ENCODE measurements at regions not wholly inside any gene's neighbourhood (a gene's known extent, or its start where the extent isn't known, plus 50 kb on each side); places are given as distances from the start of the nearest gene placed in this dataset.

- no peak overlapping the region for H3K27ac ChIP-seq
- DNase-seq (ENCODE audit: low spot score) = no peak
- no peak for TF ChIP-seq CTCF (IDR thresholded peaks at IDR 0.05)
- TF ChIP-seq POLR2AphosphoS5 (IDR thresholded peaks at IDR 0.05) = no peak
- no peak for TF ChIP-seq POLR2A (IDR thresholded peaks at IDR 0.05)
- no peaks in the 10 kb centered on the region for H3K9me3 ChIP-seq
- H3K36me3 ChIP-seq = no peaks in the 10 kb centered on the region
- H3K4me3 ChIP-seq = no peak overlapping the region
- no peaks in the 10 kb centered on the region for H3K27me3 ChIP-seq (replicated peaks; ENCODE audit: insufficient read depth)
- intact Hi-C loops (cut with DNase I) = loop anchor here (10.0 kb wide), 1 partner anchor 264 kb away; no protein-coding TSS in a partner anchor
- H3K4me1 ChIP-seq (replicated peaks) = peaks cover 3% of the 10 kb centered on the region
Measured at GRCh38 chr4:86500527-86500926, 93.6 kb upstream of the PTPN13 start.

- Histone ChIP-seq H3K27me3 (replicated peaks; ENCODE audit: insufficient read depth) (no peaks in the 10 kb centered on the region), H3K27ac (no peak overlapping the region), H3K4me3 (no peak overlapping the region), H3K36me3 (no peaks in the 10 kb centered on the region), H3K4me1 (replicated peaks) (peaks cover 3% of the 10 kb centered on the region), H3K9me3 (no peaks in the 10 kb centered on the region)
- intact Hi-C loops (cut with DNase I) = loop anchor here (10.0 kb wide), 1 partner anchor 263 kb away; no protein-coding TSS in a partner anchor
- DNase-seq (ENCODE audit: low spot score) = no peak
- 95% methylated on average over 2 of the region's 2 CpGs for WGBS
- TF ChIP-seq POLR2A (IDR thresholded peaks at IDR 0.05) (no peak), CTCF (IDR thresholded peaks at IDR 0.05) (no peak), POLR2AphosphoS5 (IDR thresholded peaks at IDR 0.05) (no peak)
Measured at GRCh38 chr4:86502081-86502480, 92.0 kb upstream of the PTPN13 start.

DNA sequence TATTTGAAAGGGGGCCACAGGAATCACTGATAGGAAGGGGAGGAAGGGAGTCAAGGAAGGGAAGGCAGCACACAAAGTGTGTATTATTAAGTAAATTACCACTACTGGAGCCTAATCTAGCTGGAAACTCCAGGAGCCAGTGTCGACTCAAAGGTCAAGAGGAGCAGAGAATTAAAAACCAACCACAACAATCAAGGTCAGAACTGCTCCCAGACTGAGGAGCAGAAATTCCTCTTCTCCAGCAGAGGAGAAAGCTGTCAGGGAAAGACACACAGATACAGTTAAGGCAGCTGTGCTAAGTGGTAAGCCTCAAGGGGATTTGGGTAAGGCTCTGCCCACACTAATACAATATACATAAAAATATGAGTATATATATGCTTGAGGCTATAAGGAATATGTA is 87.5 kb upstream of the PTPN13 start:
- 62% methylated on average over 1 of the region's 1 CpG for WGBS

GRCh38 chr4:86508436-86508835 is 85.7 kb upstream of the PTPN13 start:
- Histone ChIP-seq H3K4me3 (no peak overlapping the region), H3K4me1 (replicated peaks) (no peaks in the 10 kb centered on the region), H3K27ac (peak overlapping the region in 1 of 2 donors; percentile 46), H3K9me3 (no peaks in the 10 kb centered on the region), H3K27me3 (replicated peaks; ENCODE audit: insufficient read depth) (no peaks in the 10 kb centered on the region), H3K36me3 (no peaks in the 10 kb centered on the region)
- WGBS = 15% methylated on average over 3 of the region's 3 CpGs
- TF ChIP-seq CTCF (IDR thresholded peaks at IDR 0.05) (no peak), POLR2A (IDR thresholded peaks at IDR 0.05) (no peak), POLR2AphosphoS5 (IDR thresholded peaks at IDR 0.05) (no peak)
- intact Hi-C loops (cut with DNase I) = loop anchor here (10.0 kb wide), 1 partner anchor 256 kb away; no protein-coding TSS in a partner anchor
- no peak for DNase-seq (ENCODE audit: low spot score)

More for the DNA sequence above, 87.5 kb upstream of the PTPN13 start:
- Histone ChIP-seq H3K4me1 (replicated peaks) (no peaks in the 10 kb centered on the region), H3K27ac (no peak overlapping the region), H3K9me3 (no peaks in the 10 kb centered on the region), H3K27me3 (replicated peaks; ENCODE audit: insufficient read depth) (no peaks in the 10 kb centered on the region), H3K4me3 (no peak overlapping the region), H3K36me3 (no peaks in the 10 kb centered on the region)
- TF ChIP-seq POLR2A (IDR thresholded peaks at IDR 0.05) = no peak
- no peak for TF ChIP-seq POLR2AphosphoS5 (IDR thresholded peaks at IDR 0.05)
- no peak for TF ChIP-seq CTCF (IDR thresholded peaks at IDR 0.05)
- intact Hi-C loops (cut with DNase I) = loop anchor here (10.0 kb wide), 1 partner anchor 258 kb away; no protein-coding TSS in a partner anchor
- no peak for DNase-seq (ENCODE audit: low spot score)

GRCh38 chr4:86511590-86511989 is 82.5 kb upstream of the PTPN13 start:
- Histone ChIP-seq H3K4me1 (replicated peaks) (no peaks in the 10 kb centered on the region), H3K9me3 (no peaks in the 10 kb centered on the region), H3K36me3 (no peaks in the 10 kb centered on the region), H3K27me3 (replicated peaks; ENCODE audit: insufficient read depth) (no peaks in the 10 kb centered on the region), H3K4me3 (no peak overlapping the region), H3K27ac (no peak overlapping the region)
- 98% methylated on average over 2 of the region's 2 CpGs for WGBS
- intact Hi-C loops (cut with DNase I) = no loop called here
- TF ChIP-seq POLR2AphosphoS5 (IDR thresholded peaks at IDR 0.05) (no peak), CTCF (IDR thresholded peaks at IDR 0.05) (no peak), POLR2A (IDR thresholded peaks at IDR 0.05) (no peak)
- no peak for DNase-seq (ENCODE audit: low spot score)
